ENCODE measurements at regions not wholly inside any gene's neighbourhood (a gene's known extent, or its start where the extent isn't known, plus 50 kb on each side); places are given as distances from the start of the nearest gene placed in this dataset.

DNA sequence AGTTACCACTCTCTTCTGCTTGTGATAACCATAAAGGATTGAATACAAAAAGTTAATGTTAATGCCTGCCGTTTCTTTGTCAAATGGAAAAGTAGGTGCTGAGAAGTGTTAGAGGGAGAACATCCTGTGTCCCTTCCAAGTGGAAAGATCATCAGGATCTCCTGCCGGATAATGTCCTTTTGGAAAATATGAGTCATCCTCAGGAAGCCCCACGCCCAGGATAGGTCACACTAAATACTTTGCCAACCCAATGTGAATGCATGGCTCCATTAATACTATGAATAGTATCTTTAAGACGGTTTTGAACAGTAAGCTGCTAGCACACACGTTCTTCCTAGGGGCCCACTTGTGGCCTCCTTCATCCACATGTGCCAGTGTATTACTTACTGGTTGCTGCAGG is 279.5 kb downstream of the ZNF326 start:
- TF ChIP-seq CTCF (IDR thresholded peaks at IDR 0.05; ENCODE audit: insufficient read depth, low read length, poor library complexity, severe bottlenecking) (no peak), EZH2phosphoT487 (conservative IDR thresholded peaks at IDR 0.05; ENCODE audit: low read length) (no peak)

Data from SU-DHL-6 (cell line).